ENCODE measurements at regions not wholly inside any gene's neighbourhood (a gene's known extent, or its start where the extent isn't known, plus 50 kb on each side); places are given as distances from the start of the nearest gene placed in this dataset.

DNA sequence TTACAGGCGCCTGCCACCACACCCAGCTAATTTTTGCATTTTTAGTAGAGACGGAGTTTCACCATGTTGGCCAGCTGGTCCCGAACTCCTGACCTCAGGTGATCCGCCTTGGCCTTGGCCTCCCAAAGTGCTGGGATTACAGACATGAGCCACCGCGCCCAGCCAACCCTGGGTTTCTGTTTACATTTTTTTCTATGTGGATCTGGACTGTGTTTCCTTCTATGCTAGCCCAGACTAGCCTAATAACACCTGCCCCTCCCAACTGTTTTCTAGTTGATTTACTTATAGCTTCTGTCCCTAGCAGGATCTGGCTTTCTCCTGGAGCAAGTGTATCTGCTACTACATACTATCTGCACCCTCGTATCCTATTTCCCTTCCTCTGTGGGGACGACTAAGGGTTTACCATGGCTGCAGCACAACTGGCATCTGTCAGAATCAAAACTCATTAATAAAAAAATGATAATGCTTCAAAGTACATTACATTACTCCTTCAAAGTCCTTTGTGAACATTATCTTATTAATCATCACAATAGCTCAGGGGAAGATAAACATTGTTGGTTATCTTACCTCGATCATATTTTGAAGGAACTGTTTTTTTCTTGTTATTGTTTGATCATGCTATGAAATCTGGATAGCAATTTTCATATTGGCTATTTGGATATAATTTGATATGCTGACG is 228.3 kb downstream of the KLF5 start:
- H3K9ac ChIP-seq (ENCODE audit: low read length): no peak overlapping the region
- no peaks in the 10 kb centered on the region for H3K36me3 ChIP-seq (ENCODE audit: insufficient read depth, low read length)
- no peak overlapping the region for H3K4me3 ChIP-seq (ENCODE audit: low read depth in 1 of 2, low read length in 2 of 2)
- no peaks in the 10 kb centered on the region for H3K4me1 ChIP-seq (ENCODE audit: insufficient read depth, low read length)
- H3K9me3 ChIP-seq (ENCODE audit: low read length): no peaks in the 10 kb centered on the region
- no peaks in the 10 kb centered on the region for H3K27me3 ChIP-seq (ENCODE audit: control insufficient read depth in 1 of 2, insufficient read depth in 2 of 2, low read length in 2 of 2)
- H3K27ac ChIP-seq (ENCODE audit: low read depth, low read length): no peak overlapping the region

DNA sequence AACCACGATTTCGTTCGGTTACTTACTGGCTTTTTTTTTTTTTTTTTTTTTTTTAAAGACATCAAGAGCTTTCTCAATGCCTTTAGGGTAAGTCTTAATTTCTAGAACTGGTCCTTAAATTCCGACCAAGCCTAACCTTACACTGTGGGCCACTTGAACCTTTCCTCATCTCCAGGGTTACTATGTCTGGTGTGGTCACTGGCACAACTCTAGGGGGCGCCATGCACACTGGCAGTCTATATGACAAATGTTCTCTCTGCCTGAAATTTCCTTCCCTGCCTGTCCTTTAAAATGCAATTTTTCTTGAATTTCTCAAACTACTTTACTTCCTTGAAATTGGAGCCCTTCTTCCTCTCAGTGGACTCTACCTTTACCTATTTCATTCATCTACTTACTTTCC is 227.4 kb downstream of the KLF5 start:
- Histone ChIP-seq H3K27ac (ENCODE audit: low read depth, low read length) (no peak overlapping the region), H3K9ac (ENCODE audit: low read length) (no peak overlapping the region), H3K4me3 (ENCODE audit: low read depth in 1 of 2, low read length in 2 of 2) (no peak overlapping the region)

DNA sequence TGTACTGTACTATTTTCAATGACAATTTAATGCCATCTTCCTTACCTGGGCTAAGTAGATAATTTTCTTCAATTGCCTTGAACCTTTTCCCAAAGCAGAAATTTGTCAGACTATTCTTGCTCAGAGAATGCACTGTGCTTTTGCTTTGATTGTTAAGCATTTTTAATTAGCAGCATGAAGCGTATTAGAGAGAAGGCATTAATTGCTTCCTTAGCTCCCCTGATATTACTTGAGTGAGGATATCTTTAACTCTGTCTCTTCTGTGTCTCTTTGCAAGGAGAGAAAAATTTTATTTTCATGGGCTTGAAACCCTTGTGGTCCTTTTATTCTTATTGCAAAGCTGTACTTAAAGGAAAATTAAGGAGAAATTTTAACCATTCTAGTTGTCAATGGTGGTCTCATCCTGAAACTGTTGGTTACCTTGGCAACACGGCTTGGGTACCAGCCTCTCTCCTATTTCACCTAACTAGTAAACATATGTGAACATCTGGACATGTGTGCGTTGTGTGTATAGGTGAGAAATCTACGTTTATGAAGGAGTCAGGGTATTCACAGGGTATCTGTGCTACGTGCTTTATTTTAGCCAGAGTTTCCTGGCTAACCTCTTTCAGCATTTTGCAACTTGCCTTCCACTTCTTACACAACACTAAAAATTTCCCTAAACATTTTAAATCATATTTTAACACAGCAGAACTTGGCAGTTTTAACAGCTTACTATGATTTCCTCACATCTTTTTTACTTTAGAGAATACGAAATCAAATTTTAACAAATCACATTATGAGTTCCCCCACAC is 225.5 kb downstream of the KLF5 start:
- H3K4me1 ChIP-seq (ENCODE audit: insufficient read depth, low read length): no peaks in the 10 kb centered on the region
- H3K9ac ChIP-seq (ENCODE audit: low read length): no peak overlapping the region
- no peaks in the 10 kb centered on the region for H3K36me3 ChIP-seq (ENCODE audit: insufficient read depth, low read length)
- H3K4me3 ChIP-seq (ENCODE audit: low read depth in 1 of 2, low read length in 2 of 2): no peak overlapping the region
- no peak overlapping the region for H3K27ac ChIP-seq (ENCODE audit: low read depth, low read length)
- no peaks in the 10 kb centered on the region for H3K27me3 ChIP-seq (ENCODE audit: control insufficient read depth in 1 of 2, insufficient read depth in 2 of 2, low read length in 2 of 2)
- H3K9me3 ChIP-seq (ENCODE audit: low read length): no peaks in the 10 kb centered on the region

More for the DNA sequence above, 227.4 kb downstream of the KLF5 start:
- H3K36me3 ChIP-seq (ENCODE audit: insufficient read depth, low read length): no peaks in the 10 kb centered on the region
- no peaks in the 10 kb centered on the region for H3K9me3 ChIP-seq (ENCODE audit: low read length)
- H3K27me3 ChIP-seq (ENCODE audit: control insufficient read depth in 1 of 2, insufficient read depth in 2 of 2, low read length in 2 of 2): no peaks in the 10 kb centered on the region
- no peaks in the 10 kb centered on the region for H3K4me1 ChIP-seq (ENCODE audit: insufficient read depth, low read length)

DNA sequence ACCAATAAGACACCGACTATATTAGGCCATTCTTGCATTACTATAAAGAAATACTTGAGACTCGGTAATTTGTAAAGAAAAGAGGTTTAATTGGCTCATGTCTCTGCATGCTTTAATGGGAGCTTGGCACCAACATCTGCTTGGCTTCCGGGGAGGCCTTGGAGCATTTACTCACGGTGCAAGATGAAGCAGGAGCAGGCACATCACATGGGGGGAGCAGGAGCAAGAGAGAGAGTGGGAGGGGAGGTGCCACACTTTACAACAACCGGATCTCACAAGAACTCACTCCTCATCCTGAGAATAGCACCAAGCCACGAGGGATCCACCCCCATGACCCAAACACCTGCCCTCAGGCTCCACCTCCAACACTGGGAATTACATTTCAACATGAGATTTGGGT is 224.8 kb downstream of the KLF5 start:
- Histone ChIP-seq H3K9ac (ENCODE audit: low read length) (no peak overlapping the region), H3K27me3 (ENCODE audit: control insufficient read depth in 1 of 2, insufficient read depth in 2 of 2, low read length in 2 of 2) (no peaks in the 10 kb centered on the region), H3K4me1 (ENCODE audit: insufficient read depth, low read length) (no peaks in the 10 kb centered on the region), H3K36me3 (ENCODE audit: insufficient read depth, low read length) (no peaks in the 10 kb centered on the region), H3K27ac (ENCODE audit: low read depth, low read length) (no peak overlapping the region), H3K4me3 (ENCODE audit: low read depth in 1 of 2, low read length in 2 of 2) (no peak overlapping the region), H3K9me3 (ENCODE audit: low read length) (no peaks in the 10 kb centered on the region)

DNA sequence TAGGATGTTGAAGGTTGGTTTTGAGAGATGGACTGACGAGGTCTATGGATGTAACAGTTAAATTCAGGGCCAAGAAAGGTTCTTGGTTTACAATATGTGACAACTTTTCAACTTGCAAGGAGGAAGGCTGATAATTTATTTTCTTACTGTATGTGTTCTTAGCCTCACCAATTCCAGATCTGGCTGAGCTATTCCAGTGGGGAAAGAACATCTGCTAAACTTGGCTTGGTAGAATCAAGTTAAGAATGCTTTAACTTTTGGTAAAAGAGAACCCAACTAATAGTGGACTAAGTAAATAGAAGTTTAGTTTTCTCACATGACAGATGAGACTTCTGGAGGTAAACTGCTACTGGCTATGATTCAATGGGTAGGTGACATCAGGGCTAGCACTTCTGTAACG is 222.9 kb downstream of the KLF5 start:
- Histone ChIP-seq H3K27me3 (ENCODE audit: control insufficient read depth in 1 of 2, insufficient read depth in 2 of 2, low read length in 2 of 2) (no peaks in the 10 kb centered on the region), H3K4me3 (ENCODE audit: low read depth in 1 of 2, low read length in 2 of 2) (no peak overlapping the region), H3K9ac (ENCODE audit: low read length) (no peak overlapping the region), H3K36me3 (ENCODE audit: insufficient read depth, low read length) (no peaks in the 10 kb centered on the region), H3K9me3 (ENCODE audit: low read length) (no peaks in the 10 kb centered on the region), H3K4me1 (ENCODE audit: insufficient read depth, low read length) (no peaks in the 10 kb centered on the region), H3K27ac (ENCODE audit: low read depth, low read length) (no peak overlapping the region)

DNA sequence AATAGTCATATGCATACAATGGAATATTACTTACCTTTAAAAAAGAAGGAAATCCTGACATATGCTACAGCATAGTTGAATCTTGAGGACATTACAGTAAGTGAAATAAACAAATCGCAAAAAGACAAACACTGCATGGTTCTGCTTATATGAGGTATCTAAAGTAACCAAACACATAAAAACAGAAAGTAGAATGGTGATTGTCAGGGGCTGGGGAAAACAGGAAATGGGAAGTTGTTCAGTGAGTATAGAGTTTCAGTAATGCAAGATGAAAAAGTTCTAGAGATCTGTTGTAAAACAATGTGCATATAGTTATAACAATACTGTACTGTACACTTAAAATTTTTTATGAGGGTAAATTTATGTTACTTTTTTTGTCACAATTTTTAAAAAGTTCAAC is 219.4 kb downstream of the KLF5 start:
- Histone ChIP-seq H3K4me3 (ENCODE audit: low read depth in 1 of 2, low read length in 2 of 2) (no peak overlapping the region), H3K27ac (ENCODE audit: low read depth, low read length) (no peak overlapping the region)

DNA sequence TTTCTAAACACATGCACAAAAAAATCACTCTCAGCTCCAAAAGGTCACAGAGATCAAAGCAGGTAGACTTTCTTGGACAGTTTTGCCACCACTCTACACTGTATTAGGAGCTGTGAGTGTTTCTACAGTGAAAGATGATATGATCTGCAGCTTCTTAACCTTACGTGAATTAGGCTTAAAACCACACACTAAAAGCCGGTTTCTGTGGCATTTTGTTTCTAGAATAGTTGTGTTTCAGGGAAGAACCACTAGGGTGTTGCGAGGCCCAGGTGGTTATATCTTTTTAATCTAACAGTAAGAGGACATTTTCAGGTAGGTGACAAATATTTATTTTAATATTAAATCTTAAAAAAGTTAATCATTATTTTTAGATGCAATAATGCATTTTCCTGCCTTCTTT is 216.4 kb downstream of the KLF5 start:
- Histone ChIP-seq H3K9me3 (ENCODE audit: low read length) (no peaks in the 10 kb centered on the region), H3K4me3 (ENCODE audit: low read depth in 1 of 2, low read length in 2 of 2) (no peak overlapping the region), H3K4me1 (ENCODE audit: insufficient read depth, low read length) (no peaks in the 10 kb centered on the region), H3K27me3 (ENCODE audit: control insufficient read depth in 1 of 2, insufficient read depth in 2 of 2, low read length in 2 of 2) (no peaks in the 10 kb centered on the region), H3K9ac (ENCODE audit: low read length) (no peak overlapping the region), H3K27ac (ENCODE audit: low read depth, low read length) (no peak overlapping the region), H3K36me3 (ENCODE audit: insufficient read depth, low read length) (no peaks in the 10 kb centered on the region)

More for the DNA sequence above, 219.4 kb downstream of the KLF5 start:
- no peaks in the 10 kb centered on the region for H3K27me3 ChIP-seq (ENCODE audit: control insufficient read depth in 1 of 2, insufficient read depth in 2 of 2, low read length in 2 of 2)
- no peaks in the 10 kb centered on the region for H3K4me1 ChIP-seq (ENCODE audit: insufficient read depth, low read length)
- H3K9me3 ChIP-seq (ENCODE audit: low read length): no peaks in the 10 kb centered on the region
- H3K36me3 ChIP-seq (ENCODE audit: insufficient read depth, low read length): no peaks in the 10 kb centered on the region
- H3K9ac ChIP-seq (ENCODE audit: low read length): no peak overlapping the region

DNA sequence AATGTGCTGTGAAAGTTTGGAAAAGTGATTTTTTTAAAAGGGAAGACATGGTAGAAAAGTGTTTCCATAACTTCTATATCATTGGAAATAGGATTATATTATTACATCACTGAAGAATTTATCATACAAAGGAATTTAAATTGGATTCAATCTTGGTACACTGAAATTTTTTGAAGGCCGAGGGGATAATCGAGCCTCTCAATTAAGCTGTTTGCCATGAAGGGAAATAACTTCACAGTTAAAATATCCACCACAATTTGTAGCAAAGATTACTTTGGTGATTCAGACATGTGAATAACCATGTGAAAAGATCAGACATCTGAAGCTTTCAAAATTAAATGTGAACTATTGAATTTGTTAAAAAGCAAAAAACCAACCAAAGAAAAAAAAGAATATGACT is 215.3 kb downstream of the KLF5 start:
- Histone ChIP-seq H3K9ac (ENCODE audit: low read length) (no peak overlapping the region), H3K27ac (ENCODE audit: low read depth, low read length) (no peak overlapping the region), H3K4me3 (ENCODE audit: low read depth in 1 of 2, low read length in 2 of 2) (no peak overlapping the region), H3K9me3 (ENCODE audit: low read length) (no peaks in the 10 kb centered on the region), H3K27me3 (ENCODE audit: control insufficient read depth in 1 of 2, insufficient read depth in 2 of 2, low read length in 2 of 2) (no peaks in the 10 kb centered on the region), H3K4me1 (ENCODE audit: insufficient read depth, low read length) (no peaks in the 10 kb centered on the region), H3K36me3 (ENCODE audit: insufficient read depth, low read length) (no peaks in the 10 kb centered on the region)

DNA sequence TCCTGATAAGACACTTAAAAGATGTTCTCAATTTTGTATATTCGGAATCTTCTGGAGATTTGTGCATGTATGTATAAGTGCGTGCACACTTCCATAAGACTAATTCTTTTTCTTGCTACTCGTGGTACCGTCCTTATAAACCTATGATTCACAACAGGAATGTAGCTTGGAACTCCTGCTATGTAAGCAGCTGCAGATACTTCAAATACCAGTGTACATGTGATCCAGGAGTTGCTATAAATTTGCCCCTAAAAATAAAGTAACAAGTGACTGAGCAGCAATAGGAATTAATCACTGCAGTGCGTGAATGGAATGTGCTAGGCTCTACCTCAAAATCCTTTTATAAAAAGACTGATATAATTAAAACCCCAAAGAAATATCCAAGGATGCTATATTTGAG is 214.9 kb downstream of the KLF5 start:
- no peaks in the 10 kb centered on the region for H3K4me1 ChIP-seq (ENCODE audit: insufficient read depth, low read length)
- H3K27me3 ChIP-seq (ENCODE audit: control insufficient read depth in 1 of 2, insufficient read depth in 2 of 2, low read length in 2 of 2): no peaks in the 10 kb centered on the region
- no peaks in the 10 kb centered on the region for H3K36me3 ChIP-seq (ENCODE audit: insufficient read depth, low read length)
- H3K27ac ChIP-seq (ENCODE audit: low read depth, low read length): no peak overlapping the region
- H3K9ac ChIP-seq (ENCODE audit: low read length): no peak overlapping the region
- no peak overlapping the region for H3K4me3 ChIP-seq (ENCODE audit: low read depth in 1 of 2, low read length in 2 of 2)
- H3K9me3 ChIP-seq (ENCODE audit: low read length): no peaks in the 10 kb centered on the region

DNA sequence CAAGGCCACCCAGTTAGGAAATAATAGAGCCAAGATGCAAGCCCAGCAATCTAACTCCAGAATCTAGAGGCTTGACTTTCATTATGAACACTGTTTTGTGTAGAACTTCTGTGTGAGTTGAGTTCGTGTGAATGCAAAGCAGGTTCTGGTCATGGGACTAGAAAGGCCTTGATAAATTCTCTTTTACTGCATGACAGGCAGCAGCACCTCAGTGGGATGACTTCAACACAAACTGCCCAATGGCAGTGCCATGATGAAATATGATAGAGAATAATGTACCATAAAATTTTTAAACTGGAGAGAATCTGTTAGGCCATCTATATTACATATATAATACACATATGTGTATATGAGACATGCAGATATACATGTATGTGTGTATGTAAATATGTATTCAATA is 214.5 kb downstream of the KLF5 start:
- H3K27ac ChIP-seq (ENCODE audit: low read depth, low read length): no peak overlapping the region
- H3K27me3 ChIP-seq (ENCODE audit: control insufficient read depth in 1 of 2, insufficient read depth in 2 of 2, low read length in 2 of 2): no peaks in the 10 kb centered on the region
- no peaks in the 10 kb centered on the region for H3K4me1 ChIP-seq (ENCODE audit: insufficient read depth, low read length)
- H3K9ac ChIP-seq (ENCODE audit: low read length): no peak overlapping the region
- no peaks in the 10 kb centered on the region for H3K9me3 ChIP-seq (ENCODE audit: low read length)
- no peak overlapping the region for H3K4me3 ChIP-seq (ENCODE audit: low read depth in 1 of 2, low read length in 2 of 2)
- no peaks in the 10 kb centered on the region for H3K36me3 ChIP-seq (ENCODE audit: insufficient read depth, low read length)

DNA sequence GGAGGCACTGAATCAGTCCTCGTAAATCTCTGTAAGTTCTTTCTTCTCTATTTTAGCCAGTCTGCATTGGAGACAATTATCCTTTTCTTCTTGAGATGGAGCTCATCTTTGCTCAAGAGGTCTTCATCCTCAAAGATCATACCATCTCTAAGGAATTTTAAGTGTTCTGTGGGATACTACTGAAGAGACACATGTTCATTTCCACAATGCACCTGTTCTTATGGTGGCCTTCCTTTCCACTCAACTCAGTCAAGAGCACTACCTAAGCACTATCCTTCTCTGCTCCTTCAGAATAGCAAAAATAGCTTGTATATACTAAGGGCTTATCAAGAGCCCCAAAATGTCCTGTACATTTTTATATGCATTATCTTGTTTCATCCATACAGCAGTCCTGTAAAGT is 214.0 kb downstream of the KLF5 start:
- no peaks in the 10 kb centered on the region for H3K36me3 ChIP-seq (ENCODE audit: insufficient read depth, low read length)
- no peak overlapping the region for H3K4me3 ChIP-seq (ENCODE audit: low read depth in 1 of 2, low read length in 2 of 2)
- H3K27me3 ChIP-seq (ENCODE audit: control insufficient read depth in 1 of 2, insufficient read depth in 2 of 2, low read length in 2 of 2): no peaks in the 10 kb centered on the region
- no peak overlapping the region for H3K27ac ChIP-seq (ENCODE audit: low read depth, low read length)
- H3K9me3 ChIP-seq (ENCODE audit: low read length): no peaks in the 10 kb centered on the region
- H3K4me1 ChIP-seq (ENCODE audit: insufficient read depth, low read length): no peaks in the 10 kb centered on the region
- H3K9ac ChIP-seq (ENCODE audit: low read length): no peak overlapping the region

DNA sequence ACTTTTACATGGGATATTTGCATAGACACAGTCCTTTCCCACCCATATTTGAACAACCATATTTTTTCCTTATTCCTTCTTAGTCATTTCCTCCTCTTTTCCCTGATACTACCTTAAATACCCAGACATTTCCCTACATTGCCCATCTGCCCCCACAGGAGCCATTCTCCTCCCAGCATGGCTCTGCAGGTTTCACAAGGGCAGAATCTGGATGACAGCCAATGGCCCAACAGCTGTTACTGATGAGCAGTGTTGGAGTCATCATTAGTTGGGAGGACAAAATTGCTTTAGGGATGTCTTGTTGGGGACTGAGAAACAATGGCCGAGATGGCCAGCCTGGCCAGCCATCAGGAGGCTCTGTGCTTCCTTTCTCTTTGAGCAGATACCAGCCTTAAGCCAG is 209.5 kb downstream of the KLF5 start:
- Histone ChIP-seq H3K9ac (ENCODE audit: low read length) (no peak overlapping the region), H3K36me3 (ENCODE audit: insufficient read depth, low read length) (no peaks in the 10 kb centered on the region), H3K4me1 (ENCODE audit: insufficient read depth, low read length) (no peaks in the 10 kb centered on the region), H3K9me3 (ENCODE audit: low read length) (no peaks in the 10 kb centered on the region), H3K27ac (ENCODE audit: low read depth, low read length) (no peak overlapping the region), H3K27me3 (ENCODE audit: control insufficient read depth in 1 of 2, insufficient read depth in 2 of 2, low read length in 2 of 2) (no peaks in the 10 kb centered on the region), H3K4me3 (ENCODE audit: low read depth in 1 of 2, low read length in 2 of 2) (no peak overlapping the region)

All from muscle layer of colon (tissue), 2 donors.